Activated CD4-positive, alpha-beta T cell treated with anti-CD3 and anti-CD28 coated beads for 1 hour (primary cell): ENCODE measurements at regions not wholly inside any gene's neighbourhood (a gene's known extent, or its start where the extent isn't known, plus 50 kb on each side); places are given as distances from the start of the nearest gene placed in this dataset.

Source experiments
- DNase-seq: peaks from one replicate; pipeline ENCODE4 v3.0.0-alpha.2; 2020

DNA sequence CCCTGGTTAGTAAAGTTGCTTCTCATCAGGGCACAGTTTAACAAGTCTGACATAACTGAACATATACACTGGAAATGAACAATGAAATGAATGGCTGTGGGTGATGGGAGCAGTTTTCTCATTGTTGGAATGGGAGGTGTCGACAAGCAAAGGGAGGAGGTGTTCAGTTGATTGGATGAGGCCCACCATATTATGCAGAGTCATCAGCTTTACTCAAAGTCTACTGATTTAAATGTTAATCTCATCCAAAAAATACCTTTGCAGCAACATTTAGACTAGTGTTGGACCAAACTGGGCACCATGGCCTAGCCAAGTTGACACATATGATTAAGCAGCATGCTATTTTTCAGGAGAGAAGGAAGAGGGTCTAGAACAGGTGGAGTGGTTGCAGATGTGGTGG, 201.7 kb downstream of the RAMP3 start:
- DNase-seq = no peak

DNA sequence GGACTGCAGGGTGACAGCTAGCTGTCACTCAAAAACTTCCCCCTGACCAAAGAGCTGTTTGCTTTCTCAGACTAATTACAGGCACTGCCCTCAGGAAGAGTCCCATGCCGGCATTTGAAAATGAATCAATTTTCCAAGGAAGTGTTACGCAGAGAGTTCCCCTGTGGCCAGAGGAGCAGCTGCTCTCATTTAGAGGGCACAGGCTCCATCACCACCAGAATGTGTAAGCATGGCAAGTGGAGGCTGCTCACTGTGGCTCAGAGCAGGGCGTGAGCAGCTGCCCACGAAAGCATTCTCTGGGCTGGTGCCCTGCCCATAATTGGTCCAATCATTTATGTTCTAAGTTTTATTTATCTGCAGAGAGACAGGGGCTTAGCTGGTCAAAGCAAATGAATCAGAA, 202.2 kb downstream of the RAMP3 start:
- no peak for DNase-seq

DNA sequence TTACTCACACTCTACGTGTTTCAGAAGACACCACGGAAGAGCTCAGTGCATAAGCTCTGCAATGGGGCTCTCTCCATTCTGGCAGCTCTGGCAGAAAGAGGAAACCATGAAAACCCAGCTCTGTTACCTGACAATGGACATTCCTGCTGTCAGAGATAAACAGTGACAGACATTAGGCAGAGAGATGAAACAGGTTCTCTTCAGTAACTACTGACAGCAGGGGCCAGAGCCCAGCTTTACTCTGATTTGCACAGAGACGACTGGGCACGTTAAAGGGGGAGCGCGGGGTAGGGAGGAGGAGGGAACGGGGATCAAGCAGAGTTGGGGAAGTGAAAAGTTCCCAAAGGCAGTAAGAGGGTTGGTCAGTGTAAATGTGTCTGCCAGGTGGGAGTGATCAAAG, 206.1 kb downstream of the RAMP3 start:
- DNase-seq = no peak

DNA sequence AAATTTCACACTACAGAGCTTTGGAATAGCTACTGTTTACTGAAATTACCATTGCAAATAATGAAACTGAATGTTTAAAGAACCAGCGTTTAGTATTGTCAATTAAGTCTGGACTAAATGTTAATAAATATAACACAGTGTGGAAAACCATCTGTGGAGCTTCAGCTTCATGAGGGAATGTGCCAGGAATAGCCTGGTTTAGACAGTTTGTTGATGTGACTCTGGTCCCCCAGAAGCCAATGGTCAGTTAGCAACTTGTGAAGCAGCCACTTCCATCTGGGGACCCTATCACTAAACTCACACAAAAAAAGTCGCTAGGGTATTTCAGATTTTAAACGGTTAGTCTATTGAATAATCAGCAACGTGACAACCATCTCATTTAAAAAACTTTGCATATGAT, 207.8 kb downstream of the RAMP3 start:
- DNase-seq = no peak

DNA sequence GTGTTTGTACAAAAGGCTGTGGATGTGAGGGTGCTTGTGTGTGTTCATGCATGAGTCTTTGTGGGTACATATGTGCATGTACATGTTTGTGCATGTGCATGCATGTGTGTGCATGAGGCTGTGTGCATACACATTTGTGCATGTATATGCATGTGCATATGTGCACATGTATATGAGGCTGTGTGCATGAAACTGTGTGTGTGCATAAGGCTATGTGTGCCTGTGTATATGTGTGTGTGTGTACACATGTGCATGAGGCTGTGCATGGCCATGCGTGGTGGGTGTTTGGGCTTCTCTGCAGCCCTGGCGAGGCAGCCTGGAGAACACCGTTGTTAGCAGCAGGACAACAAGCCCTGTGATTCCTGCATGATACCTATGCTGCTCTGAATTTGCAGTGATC, 207.7 kb upstream of the ADCY1 start:
- no peak for DNase-seq

DNA sequence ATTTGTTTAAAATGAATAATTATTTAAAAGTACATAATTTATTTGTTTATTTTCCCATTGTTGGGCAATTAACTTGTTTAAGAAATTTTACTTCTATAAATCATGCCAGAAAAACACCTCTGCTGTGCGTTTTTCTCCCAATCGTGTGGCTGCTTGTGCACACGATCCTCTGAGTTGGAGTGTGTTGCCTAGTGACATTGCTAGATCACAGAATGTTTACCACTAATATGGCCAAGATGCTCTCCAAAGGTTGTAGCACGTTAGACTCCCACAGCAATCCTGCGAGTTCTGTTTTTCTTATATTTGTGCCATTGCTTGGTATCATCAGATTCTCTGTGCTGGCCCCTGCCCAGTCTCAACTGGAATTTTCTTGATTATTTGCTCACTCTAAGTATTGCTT, 207.1 kb upstream of the ADCY1 start:
- no peak for DNase-seq

DNA sequence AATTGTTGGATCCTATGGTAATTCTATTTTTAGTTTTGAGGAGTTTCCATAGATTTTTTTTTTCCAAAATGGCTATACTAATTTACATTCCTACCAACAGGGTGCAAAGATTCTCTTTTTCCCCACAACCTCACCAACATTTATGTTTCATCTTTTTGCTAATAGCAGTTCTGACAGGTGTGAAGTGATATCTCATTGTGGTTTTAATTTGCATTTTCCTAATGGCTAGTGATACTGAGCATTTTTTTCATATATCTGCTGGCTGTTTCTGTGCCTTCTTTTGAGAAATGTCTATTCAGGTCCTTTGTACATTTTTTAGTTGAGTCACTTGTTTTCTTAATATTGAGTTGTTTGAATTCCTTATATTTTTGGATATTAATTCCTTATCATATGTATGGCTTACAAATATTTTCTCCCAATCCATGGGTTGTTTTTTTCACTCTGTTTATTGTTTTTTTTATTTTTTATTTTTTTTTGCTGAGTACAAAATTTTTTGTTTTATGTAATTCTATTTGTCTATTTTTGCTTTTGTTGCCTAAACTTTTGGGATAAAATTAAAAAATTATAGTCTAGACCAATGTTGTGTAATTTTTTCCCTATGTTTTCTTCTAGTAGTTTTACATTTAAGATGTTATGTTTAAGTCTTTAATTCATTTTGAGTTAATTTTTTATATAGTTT, 205.9 kb upstream of the ADCY1 start:
- DNase-seq = no peak

DNA sequence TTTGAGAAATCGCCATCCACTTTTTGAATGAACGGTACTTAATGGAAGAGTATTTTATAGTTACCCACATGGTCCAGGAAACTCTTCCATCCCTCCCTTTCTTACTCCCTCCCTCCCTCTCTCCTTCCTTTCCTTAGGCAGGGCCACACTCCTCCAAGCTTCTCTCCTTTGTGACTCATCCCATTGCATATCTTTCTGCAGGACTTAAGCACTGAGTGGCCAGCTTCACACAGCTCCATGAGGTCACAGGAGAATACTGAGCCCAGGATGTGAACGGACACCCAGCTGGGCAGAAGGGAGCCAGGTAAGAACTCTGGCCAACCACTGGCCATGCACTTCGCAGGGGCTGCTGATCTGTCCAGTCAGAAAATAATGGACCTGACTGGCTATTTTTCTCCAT, 189.7 kb upstream of the ADCY1 start:
- DNase-seq = no peak

DNA sequence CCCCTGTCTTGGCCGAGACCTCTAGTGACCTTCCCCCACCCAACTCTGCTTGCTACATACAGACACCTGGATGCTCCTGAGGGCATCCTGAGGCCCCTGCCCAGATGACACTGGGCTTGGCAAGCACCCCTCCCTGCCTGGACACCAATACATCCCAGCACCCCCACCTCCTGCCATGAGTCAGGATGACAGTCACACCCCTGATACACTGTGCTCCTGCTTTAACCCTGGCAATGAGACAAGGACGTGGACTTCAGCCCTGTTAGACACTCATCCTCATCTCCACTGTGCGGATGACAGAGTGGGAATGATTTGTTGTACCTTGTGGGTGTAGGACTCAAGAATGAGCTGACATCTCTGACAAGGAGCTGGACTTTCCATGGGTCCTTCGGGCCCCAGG, 186.3 kb upstream of the ADCY1 start:
- DNase-seq = no peak

DNA sequence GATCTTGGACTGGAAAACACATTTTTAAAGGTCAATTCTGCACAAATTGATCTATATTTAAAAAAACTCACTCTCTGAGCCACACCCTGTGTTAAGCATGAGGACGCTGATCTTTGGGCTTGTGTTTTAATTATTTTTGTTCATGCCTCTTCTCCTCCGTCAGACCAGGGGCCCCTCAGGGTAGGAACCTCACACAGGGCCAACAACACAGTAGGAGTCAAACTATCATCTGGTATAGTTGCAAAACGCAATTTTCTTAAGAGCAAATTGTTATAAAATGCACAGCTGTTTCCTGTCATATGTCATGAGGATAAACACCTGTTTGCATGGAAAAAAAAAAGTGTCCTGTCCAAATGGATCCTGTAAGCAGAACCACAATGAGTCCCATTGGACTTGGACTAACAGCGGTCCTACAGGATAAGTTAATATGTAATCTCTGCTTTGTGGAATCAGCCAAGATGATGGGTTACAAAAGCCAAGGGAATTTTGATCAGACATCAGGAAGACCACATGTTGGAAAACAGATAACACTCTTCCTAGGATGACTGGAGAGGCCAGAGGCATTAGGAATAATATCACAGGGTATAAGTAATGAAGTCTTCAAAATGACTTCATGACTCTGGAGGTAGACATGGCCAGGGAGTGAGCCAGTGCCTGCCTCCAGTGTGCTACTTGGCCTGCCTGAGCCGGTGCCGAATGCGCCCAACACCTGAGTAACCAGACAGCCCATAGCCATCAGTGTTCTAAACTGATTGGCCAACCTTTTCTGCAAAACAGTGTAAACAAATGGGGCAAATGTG, 184.9 kb upstream of the ADCY1 start:
- no peak for DNase-seq

DNA sequence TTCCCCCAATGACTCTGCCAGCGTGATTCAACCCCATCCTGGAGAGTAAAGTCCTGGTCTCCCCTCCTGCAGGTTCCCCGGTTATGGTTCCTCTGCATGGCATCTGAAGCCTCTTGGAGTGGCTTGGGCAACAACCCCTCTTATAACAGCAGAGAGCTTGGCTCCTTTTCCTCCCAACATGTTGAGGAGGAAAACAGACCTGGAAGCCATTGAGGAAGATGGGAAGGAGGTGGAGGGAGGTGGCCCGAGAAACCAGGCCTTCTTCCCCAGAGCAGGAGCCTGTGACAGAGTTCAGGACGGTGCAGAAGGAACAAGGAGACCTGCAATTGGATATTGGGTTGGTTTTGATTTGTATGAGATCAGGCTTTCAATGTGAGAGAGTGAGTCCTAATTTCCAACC, 184.0 kb upstream of the ADCY1 start:
- DNase-seq = no peak

DNA sequence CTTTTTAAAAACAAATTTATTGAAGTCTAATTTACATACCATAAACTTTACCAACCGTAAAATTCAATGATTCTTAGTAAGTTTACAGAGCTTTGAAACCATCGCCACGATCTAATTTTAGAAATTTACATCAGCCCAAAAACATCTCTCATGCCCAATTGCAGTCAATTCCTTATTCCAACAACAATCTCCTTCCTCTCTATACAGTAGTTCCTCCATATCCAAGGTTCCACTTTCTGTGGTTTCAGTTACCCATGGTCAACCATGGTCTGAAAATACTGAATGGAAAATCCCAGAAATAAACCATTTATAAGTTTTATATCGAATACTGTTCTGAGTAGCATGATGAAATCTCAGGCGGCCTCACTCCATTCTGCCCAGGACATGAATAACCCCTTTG, 183.4 kb upstream of the ADCY1 start:
- DNase-seq = no peak

DNA sequence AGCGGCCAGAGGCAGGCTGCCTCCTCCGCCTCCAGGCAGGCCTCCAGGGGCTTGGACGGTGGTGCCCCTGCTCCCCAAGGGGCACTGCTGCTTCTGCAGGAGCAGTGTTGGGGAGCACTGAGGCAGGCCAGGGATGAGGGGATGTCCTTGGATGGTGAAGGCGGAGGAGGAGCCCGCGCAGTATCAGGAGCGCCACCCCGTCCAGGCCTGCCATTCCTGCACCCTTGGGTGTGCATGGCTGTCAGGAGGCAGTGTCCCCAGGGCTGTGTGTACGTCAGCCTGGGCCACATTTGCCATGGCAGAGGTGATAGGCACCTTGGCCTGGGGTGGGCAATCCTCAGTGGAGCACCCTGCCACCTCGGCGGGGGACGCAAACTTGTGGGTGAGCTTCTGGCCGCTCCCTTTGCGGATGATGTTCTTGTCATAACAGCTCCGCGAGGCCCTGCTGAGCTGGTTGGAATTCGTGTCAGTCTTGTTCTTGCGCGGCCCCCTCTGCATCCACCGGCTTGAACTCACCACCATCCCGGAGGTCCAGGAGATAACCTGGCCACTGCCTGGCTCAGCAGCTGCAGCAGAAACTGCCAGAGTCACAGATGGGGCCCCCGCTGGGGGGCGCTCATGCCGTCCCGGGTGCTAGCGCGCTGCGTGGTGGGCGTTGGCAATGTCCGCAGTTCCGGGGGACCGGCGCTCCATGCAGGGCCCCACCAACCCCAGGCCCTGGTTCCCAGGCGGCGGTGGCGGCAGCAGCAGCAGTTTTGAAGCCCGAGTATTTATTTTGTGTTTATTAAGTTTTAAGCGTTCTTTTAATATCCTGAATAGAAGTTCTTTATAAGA, 182.3 kb upstream of the ADCY1 start:
- DNase-seq = no peak

DNA sequence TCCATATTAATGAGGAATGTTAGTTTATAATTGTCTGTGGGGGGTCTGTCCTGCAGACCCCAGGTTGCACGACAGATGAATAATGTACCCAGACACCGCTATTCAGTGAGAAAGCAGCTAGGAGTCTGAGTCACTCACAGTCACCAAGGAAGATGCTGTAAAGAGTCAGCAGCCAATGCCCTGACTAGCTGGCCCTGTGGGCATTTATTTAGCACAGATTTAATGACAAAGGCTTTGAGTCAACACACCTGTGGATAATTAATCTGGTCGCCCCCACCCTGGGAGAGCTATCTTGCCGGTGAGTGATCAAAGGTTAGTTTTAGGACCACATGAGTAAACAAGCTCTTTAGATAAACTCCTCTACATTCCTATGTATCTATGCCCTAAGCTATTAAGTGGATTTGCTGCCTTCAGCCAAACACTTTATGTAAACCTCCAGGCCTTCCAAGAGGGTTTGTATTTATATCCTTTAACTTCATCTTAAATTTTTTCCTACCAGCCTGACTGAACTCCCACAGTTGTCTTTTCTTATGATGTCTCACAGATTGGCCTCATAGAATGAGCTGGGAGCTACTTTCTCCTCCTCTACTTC, 180.0 kb upstream of the ADCY1 start:
- no peak for DNase-seq

DNA sequence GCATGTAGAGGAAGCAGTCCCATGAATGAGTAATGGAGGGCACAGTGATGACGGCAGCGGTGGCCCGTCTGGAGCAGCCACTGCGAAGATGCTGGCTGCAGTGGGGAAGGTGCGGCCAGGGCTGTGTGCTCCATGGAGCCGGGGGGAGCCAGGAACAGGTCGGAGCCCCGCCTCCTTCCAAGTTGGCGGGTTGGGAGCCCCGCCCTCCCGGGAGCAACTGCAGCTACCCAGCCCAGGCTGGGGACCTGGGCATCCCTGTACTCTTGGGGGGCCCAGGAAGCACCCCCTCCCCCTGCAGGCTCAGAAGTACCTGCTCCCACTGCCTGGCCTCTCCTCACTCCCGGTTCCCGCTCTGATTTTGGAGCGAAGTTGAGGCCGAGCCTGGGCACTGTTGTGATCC, 175.1 kb upstream of the ADCY1 start:
- no peak for DNase-seq

DNA sequence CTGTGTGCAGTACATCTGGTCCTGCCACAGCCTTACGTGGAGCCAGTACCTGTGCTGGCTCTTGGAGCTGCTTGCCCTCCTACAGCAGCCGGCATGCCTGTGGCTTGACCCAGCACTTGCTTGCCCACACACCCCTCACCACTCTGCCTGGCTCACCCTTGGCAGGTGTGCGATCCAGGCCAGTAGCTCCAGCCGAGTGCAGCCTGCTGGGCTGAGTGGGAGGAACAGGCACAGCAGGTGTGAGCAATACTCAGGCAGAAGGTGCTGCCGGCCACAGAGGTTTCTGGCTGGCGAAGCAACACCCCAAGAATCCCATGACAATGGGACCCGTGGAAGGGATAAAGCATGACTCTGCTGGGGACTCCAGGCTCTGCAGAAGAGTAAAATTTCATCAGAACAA, 173.5 kb upstream of the ADCY1 start:
- DNase-seq = no peak

DNA sequence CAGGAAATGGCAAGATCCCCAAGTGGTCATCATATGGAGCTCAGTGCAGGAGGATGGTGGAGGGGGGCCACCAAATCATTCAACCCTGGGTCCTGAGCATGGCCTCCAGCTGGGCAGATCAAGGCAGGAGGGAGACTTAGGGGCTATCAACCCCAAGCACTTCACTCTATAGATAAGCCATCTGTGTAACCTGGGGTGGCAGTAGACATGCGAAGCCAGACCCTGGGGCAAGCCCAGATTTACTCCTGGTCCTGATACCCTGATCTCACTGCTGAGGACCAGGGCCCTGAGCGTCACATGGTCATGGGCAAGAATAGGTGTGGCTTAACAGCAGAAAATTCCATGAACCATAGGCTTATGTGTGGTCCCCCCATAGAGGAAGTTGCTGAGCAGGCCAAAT, 173.0 kb upstream of the ADCY1 start:
- no peak for DNase-seq

DNA sequence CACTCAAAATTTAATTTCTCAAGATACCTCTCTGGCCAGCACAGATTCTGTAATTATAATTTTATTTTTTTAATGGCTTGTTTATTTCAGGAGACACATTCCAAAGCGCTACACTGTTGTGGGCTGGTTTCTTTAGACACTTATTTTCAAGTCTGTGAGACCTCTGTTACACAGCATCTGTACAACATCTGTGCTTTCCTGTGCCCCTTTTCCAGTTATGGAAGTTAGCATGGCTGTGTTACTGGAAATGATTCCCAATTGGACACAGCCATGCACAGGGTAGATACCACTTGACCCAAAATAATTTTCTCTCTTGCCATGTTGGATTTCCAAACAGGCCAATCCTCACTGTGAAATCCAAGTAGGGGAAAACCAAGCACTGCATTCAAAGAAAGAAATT, 172.3 kb upstream of the ADCY1 start:
- DNase-seq = no peak

DNA sequence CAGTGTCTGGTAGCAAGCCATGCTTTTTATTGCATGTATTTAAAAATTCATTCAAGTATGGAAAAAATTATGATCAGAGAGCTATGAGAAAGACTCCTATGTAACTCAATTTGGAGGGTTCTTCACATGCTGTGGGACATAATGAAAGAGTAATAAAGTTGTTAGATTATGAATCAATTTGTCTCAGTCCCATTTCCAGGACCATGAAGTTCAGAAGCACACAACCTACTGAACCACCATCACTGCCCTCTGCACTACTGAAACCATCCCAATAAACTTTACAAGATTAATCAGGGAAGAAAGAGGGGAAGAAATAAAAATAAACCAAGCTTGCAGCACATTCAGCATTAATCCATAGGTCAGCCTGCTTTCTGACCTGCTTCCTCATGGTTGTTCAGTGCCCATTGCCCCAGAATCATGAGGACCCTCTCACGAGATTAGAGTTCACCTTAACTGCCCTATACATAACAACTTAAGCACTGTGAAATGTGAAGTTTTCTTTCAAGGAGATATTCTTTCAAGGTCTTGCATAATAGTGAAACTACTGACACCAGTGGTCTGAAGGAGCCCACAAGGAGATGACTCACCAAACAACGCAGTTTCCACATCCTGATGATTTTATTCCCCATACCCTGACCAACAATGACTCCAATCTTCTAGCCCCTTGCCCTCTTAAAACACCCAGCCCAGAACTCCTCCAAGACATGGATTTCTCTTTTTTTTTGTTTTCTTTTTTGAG, 171.5 kb upstream of the ADCY1 start:
- DNase-seq = no peak

DNA sequence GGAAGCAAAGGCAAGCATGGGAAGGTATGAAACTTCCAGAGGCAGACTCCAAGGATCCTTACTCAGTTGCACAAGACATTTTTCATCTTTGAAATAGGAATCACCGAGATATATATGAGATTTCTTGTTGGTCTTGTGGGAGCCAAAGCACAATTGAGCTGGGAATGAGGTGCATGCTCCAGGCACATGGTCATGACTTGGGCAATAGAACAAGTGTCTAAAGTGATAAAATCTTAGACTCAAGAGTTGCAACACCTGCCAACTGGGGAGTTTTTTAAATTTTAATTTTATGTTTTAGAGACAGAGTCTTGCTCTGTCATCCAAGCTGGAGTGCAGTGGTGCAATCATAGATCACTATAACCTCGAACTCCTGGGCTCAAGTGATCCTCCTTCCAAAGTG, 169.5 kb upstream of the ADCY1 start:
- DNase-seq = no peak

DNA sequence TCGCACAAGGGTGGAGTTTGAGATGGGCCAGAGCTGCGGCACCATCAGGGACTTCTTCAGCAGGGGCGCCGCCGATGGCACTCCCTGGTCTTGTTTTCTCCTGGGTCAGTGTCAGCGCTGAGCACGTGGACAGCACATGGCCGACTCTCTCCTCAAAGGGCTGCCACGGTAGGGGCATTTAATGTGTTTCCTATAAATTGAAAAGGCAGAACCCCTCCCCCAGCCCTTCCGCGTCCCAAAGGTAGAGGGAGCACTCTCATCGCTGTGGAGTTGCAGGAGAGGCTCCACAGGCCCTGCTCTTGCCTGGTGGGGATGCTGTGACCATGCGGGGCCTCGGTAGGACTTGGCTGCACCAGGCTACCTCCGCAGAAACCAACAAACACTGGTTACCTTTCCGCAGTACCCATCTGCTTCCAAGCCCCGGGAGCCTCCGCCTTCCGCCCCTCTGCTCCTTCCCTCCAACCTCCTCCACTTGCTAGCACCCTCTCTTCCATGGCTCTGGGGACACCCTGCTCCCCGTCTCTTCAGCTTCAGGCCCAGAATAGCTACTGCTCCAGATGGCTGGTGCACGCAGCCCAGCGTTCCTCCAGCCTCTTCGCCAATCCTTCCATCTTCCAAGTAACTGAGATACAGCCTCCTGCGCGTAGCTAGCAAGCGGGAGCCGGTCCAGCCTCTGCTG, 166.3 kb upstream of the ADCY1 start:
- DNase-seq = no peak

DNA sequence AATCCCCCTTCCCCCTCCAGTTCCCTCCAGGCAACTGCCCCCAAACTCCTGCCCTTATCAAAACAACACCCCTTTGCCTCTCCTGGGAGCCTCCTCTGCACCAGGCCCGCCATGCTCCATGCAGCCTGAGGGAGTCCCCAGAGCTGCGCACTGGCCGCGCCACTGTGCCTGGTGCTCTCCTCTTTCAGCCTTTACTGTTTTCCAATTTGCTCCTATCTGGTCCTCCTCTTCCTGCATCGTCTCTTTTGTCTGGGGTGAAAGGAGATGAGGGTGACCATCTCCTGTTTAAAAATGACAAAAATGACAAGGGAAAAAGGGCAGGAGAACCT, 165.8 kb upstream of the ADCY1 start:
- no peak for DNase-seq
